LNCaP clone FGC (cell line): ENCODE measurements at regions not wholly inside any gene's neighbourhood (a gene's known extent, or its start where the extent isn't known, plus 50 kb on each side); places are given as distances from the start of the nearest gene placed in this dataset.

Source experiments
- DNase-seq: peaks from one replicate; pipeline ENCODE4 v3.0.0-alpha.2; 2011; ENCODE audit warnings: low read depth
- H3K4me3 ChIP-seq: 2 replicates; pipeline ENCODE4 v1.5.1; 2011; ENCODE audit warnings: mild to moderate bottlenecking, low read depth, low read length, control low read depth
- TF ChIP-seq, protein P1 (sequence below): IDR thresholded peaks from 2 replicates; pipeline ENCODE4 v1.5.1; 2012; ENCODE audit warnings: mild to moderate bottlenecking; ENCODE audit not compliant: control insufficient read depth, insufficient read depth; ENCODE audit errors: extremely low read depth

DNA sequence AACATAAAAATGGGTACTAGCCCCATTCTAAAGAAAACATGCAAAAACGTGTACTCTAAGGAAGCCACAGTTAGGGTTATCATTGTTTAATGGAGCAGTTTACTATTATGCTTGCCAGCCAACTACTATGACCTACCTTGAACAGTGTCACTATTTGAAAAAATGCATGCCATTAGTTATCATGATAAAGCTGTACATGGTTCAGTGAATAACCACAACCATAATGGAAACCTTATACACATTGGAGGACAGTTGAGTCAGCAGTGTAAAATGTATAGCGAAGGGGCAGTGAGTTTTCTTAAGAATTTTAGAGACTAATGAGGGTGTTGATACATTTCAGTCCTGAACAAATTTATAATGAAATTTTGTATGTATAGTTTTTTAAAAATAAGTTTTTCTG, 381.9 kb downstream of the GRXCR1 start:
- no peak for DNase-seq
- TF ChIP-seq, protein P1, sequence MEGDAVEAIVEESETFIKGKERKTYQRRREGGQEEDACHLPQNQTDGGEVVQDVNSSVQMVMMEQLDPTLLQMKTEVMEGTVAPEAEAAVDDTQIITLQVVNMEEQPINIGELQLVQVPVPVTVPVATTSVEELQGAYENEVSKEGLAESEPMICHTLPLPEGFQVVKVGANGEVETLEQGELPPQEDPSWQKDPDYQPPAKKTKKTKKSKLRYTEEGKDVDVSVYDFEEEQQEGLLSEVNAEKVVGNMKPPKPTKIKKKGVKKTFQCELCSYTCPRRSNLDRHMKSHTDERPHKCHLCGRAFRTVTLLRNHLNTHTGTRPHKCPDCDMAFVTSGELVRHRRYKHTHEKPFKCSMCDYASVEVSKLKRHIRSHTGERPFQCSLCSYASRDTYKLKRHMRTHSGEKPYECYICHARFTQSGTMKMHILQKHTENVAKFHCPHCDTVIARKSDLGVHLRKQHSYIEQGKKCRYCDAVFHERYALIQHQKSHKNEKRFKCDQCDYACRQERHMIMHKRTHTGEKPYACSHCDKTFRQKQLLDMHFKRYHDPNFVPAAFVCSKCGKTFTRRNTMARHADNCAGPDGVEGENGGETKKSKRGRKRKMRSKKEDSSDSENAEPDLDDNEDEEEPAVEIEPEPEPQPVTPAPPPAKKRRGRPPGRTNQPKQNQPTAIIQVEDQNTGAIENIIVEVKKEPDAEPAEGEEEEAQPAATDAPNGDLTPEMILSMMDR: no peak
- no peak overlapping the region for H3K4me3 ChIP-seq

DNA sequence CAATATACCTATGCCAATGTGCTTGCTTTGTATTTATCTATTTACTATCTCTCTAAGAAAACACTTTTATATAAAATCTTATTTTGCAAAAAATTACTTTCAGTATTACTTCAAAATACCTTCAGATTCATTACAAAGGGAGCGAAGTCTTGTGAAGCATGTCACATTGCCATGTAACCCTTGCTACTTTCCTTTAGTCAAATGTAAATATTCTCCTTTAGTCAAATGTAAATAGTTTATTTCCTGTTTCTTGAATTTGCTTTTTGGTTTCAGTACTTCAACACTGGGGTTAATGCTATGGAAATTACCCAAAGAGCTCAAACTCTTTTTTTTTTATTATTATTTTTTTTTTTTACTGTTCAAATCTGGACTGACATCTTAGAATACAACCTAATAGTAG, 383.3 kb downstream of the GRXCR1 start:
- H3K4me3 ChIP-seq: no peak overlapping the region
- TF ChIP-seq, protein P1: no peak
- no peak for DNase-seq

DNA sequence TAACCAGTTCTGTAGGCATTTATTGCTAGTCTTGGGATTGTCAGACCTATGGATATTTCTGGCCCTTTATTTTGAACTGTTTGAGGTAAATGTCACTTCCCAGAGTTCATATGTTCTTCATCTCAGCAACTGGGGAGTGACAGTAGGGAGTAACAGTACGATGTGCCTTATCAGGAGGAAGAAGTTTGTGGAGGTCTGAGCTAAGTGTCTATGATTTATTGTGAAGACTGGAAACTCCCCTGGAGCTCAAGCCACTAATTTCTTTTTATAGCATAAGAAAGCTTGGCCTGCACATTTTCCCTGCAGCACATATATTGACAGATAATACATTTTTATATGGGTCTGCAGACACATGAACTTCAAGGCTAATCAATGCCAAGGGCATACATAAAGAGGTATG, 383.8 kb downstream of the GRXCR1 start:
- H3K4me3 ChIP-seq: no peak overlapping the region
- TF ChIP-seq, protein P1: no peak
- DNase-seq: no peak

DNA sequence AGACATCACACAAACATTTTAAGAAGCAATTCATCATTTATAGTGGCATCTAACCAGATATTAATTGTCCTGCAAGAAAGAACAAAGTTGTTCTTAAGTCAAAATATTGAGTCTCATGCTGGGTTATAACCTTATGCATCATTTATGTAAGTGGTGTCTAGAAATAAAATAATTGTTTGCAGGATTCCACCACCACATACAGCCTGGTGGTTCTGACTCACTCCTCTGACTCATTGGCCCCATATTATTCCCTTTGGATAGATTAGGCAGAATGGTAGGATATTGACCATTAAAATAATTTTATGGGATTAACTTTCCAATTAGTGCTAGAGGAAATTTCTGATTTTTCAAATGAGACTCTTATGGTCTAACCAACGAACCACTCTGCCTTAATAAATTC, 384.5 kb downstream of the GRXCR1 start:
- DNase-seq: no peak
- H3K4me3 ChIP-seq: no peak overlapping the region
- TF ChIP-seq, protein P1: no peak

DNA sequence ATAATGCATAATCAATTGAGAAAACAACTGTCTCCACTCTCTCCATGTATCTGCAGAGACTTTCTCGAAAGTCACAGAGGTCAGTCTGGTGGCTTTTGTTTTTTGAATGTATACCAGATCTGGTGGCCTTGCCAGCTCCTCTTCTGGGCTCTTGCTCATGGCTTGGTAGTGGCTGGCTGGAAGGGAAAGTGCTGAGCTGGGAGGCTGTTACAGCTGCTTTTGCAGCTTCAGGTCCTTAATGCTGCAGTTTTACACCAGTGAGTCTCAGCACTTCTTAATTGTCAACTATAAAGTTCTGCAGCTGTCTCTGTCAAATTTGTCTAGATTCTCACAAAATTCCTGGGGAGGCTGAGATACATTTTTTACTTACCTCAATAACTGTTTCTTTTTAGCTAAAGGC, 390.0 kb downstream of the GRXCR1 start:
- TF ChIP-seq, protein P1: no peak
- no peak for DNase-seq
- no peak overlapping the region for H3K4me3 ChIP-seq

DNA sequence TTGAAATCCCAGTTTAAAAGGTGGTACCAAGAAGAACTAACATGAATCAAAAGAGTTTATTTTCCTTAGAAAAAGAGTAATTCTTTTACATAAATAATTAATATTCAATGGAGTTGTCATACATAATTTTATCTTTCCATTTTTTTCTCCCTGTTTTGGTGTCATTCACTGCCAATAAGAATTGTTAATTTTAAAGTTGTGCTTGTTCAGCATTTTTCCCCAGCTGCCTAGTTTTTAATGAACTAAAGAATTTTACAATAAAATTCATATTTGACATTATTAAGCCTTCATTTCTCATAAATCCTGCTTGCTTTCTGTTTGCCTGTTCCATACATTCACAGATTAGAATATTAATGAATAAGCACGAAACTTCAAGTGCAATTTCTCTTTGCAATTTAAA, 393.6 kb downstream of the GRXCR1 start:
- TF ChIP-seq, protein P1: no peak
- DNase-seq: no peak
- no peak overlapping the region for H3K4me3 ChIP-seq

DNA sequence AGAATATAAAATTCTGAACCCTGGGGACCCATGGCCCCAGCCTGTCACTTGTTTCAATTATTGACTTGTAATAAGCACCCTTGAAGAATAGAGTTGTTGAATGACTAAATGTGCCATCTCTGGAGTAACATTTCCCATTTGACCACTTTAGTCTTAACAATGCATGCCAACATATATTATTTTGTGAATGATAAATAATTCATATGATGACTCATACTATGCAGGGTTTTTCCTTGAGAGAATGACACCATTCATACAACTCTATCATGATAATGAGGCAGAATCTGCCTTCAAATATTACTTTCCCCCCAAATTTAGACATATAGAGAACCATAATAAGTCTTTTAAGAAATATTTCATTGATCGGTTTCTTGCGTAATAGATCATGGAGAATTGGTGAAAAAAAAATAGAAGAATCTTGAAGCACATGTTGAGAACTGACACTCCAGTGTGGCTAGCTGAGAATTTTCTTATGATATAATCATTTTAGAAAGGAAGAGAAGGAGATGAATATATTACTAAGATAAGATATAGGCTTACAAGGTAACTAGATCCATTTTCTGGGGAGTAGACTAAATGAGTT, 404.5 kb downstream of the GRXCR1 start:
- DNase-seq: no peak
- TF ChIP-seq, protein P1: no peak
- H3K4me3 ChIP-seq: no peak overlapping the region
